ENCODE measurements at regions not wholly inside any gene's neighbourhood (a gene's known extent, or its start where the extent isn't known, plus 50 kb on each side); places are given as distances from the start of the nearest gene placed in this dataset.

- TF ChIP-seq POLR2A (IDR thresholded peaks at IDR 0.05; ENCODE audit: low read depth) (no peak), POLR2AphosphoS5 (IDR thresholded peaks at IDR 0.05) (no peak)
Observed at GRCh38 chr3:5663601-5664000, 476.1 kb downstream of the EDEM1 start.
